MCF 10A (cell line): ENCODE measurements at regions not wholly inside any gene's neighbourhood (a gene's known extent, or its start where the extent isn't known, plus 50 kb on each side); places are given as distances from the start of the nearest gene placed in this dataset.

Experiments used
- BruUV-seq: library from RNA; stranded (reverse); fragments of 400-500 nt; replicated peaks from 2 replicates; lab custom pipeline; 2021; lab: Mats Ljungman, UMichigan
- CTCF ChIA-PET: fragments of 300-600 bp; sonication (Branson Sonifier 250); formaldehyde crosslinking; extraction: SDS; loops from one replicate; lab custom pipeline; 2021; ENCODE audit warnings: antibody characterized with exemption, inconsistent platforms; lab: Yijun Ruan, JAX
- POLR2A ChIA-PET: fragments of 300-600, 350-650 bp; sonication (Branson Sonifier 250); formaldehyde crosslinking; extraction: SDS; loops from one replicate; lab custom pipeline; 2020; ENCODE audit warnings: antibody characterized with exemption, inconsistent platforms; lab: Yijun Ruan, JAX
- DNase-seq: peaks from one replicate; pipeline ENCODE4 v3.0.0-alpha.2; 2018; ENCODE audit not compliant: unreplicated experiment
- H3K27ac Mint-ChIP-seq: one replicate; pipeline ENCODE4 v1.8.0; 2022; ENCODE audit warnings: mild to moderate bottlenecking, low read depth, mixed read lengths; ENCODE audit not compliant: unreplicated experiment
- H3K27me3 Mint-ChIP-seq: one replicate; pipeline ENCODE4 v1.8.0; 2022; ENCODE audit warnings: mixed read lengths; ENCODE audit not compliant: insufficient read depth, unreplicated experiment
- H3K36me3 Mint-ChIP-seq: one replicate; pipeline ENCODE4 v1.8.0; 2022; ENCODE audit warnings: mild to moderate bottlenecking, moderate library complexity, mixed read lengths; ENCODE audit not compliant: insufficient read depth, unreplicated experiment
- H3K4me1 Mint-ChIP-seq: one replicate; pipeline ENCODE4 v1.8.0; 2022; ENCODE audit warnings: mixed read lengths; ENCODE audit not compliant: insufficient read depth, unreplicated experiment
- H3K4me3 Mint-ChIP-seq: one replicate; pipeline ENCODE4 v1.8.0; 2022; ENCODE audit warnings: mild to moderate bottlenecking, moderate library complexity, mixed read lengths; ENCODE audit not compliant: unreplicated experiment
- H3K9me3 Mint-ChIP-seq: one replicate; pipeline ENCODE4 v1.8.0; 2022; ENCODE audit warnings: mixed read lengths; ENCODE audit not compliant: unreplicated experiment
- CTCF ChIP-seq: fragments of 200-600 bp; IDR thresholded peaks from one replicate; pipeline ENCODE4 v1.8.0; 2022; ENCODE audit warnings: antibody characterized with exemption, mild to moderate bottlenecking; ENCODE audit not compliant: unreplicated experiment
- intact Hi-C: fragments of 100-400 bp; cut with micrococcal nuclease; formaldehyde crosslinking; loops from 2 replicates; pipeline ENCODE4 v1.14.1; 2022

DNA sequence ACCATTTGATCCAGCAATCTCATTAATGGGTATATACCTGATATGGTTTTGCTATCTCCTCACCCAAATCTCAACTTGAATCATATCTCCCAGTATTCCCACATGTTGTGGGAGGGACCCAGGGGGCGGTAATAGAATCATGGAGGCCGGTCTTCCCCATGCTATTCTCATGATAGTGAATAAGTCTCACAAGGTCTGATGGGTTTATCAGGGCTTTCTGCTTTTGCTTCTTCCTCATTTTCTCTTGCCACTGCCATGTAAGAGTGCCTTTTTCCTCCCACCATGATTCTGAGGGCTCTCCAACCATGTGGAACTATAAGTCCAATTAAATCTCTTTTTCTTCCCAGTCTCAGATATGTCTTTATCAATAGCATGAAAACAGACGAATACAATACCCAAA lies 74.5 kb upstream of the APC start:
- Mint-ChIP-seq H3K4me3 (no peak overlapping the region), H3K27ac (no peak overlapping the region), H3K27me3 (peaks cover 23% of the 10 kb centered on the region), H3K9me3 (no peaks in the 10 kb centered on the region), H3K4me1 (no peaks in the 10 kb centered on the region), H3K36me3 (no peaks in the 10 kb centered on the region)
- intact Hi-C loops: no loop called here
- BruUV-seq: no TSS peak
- CTCF ChIA-PET: interaction anchor here (0.6 kb wide), 1 partner anchor 13 kb away, joined by 3 read pairs; no protein-coding TSS in a partner anchor
- POLR2A ChIA-PET: interaction anchor here (1.2 kb wide), 1 partner anchor 22 kb away, joined by 3 read pairs; no protein-coding TSS in a partner anchor
- no peak for DNase-seq
- no peak for TF ChIP-seq CTCF

GRCh38 chr5:112668016-112668415 lies 69.7 kb upstream of the APC start:
- no TSS peak for BruUV-seq
- no peak overlapping the region for H3K27ac Mint-ChIP-seq
- CTCF ChIA-PET: no interaction called here
- H3K36me3 Mint-ChIP-seq: no peaks in the 10 kb centered on the region
- TF ChIP-seq CTCF: no peak
- DNase-seq: peak; percentile 17
- H3K4me1 Mint-ChIP-seq: no peaks in the 10 kb centered on the region
- intact Hi-C loops: no loop called here
- no peaks in the 10 kb centered on the region for H3K27me3 Mint-ChIP-seq
- POLR2A ChIA-PET: no interaction called here
- H3K9me3 Mint-ChIP-seq: no peaks in the 10 kb centered on the region
- H3K4me3 Mint-ChIP-seq: no peak overlapping the region

GRCh38 chr5:112668911-112669310 lies 68.8 kb upstream of the APC start:
- POLR2A ChIA-PET: no interaction called here

DNA sequence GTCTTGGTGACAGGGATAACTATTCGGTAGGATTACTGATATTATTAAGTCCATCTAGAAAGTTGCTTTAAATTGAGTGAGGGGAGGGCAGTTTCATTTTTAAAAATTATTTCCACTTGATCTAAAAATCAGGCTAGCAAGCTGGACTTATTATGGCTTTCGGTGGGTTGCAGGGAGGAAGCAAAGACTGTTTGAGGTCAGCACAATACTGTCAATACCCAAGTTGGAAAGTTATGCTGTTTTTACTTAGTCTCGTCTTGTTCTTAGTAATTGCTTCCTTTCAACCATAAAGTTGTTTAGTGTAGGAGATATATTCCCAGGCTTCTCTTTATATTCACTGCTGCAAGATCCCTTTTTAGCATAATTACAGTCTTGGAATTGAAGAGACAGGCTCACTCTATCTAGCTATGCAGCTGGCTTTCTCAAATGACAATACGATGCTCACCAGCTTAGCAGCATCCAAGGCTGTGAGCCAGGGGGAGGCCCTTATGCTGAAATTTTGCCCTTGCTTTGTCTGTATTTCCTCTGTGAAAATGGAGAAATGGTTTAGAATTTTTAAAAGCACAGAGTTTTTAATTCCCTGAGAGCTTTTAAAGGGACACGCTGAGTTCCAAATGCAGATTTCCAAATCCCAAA lies 68.2 kb upstream of the APC start:
- ChIA-PET CTCF (interaction anchor here (0.8 kb wide), 1 partner anchor 1252 kb away, joined by 3 read pairs; no protein-coding TSS in a partner anchor), POLR2A (no interaction called here)
- Mint-ChIP-seq H3K27ac (no peak overlapping the region), H3K27me3 (peaks cover 10% of the 10 kb centered on the region), H3K4me3 (no peak overlapping the region), H3K4me1 (no peaks in the 10 kb centered on the region), H3K9me3 (no peaks in the 10 kb centered on the region), H3K36me3 (no peaks in the 10 kb centered on the region)
- intact Hi-C loops: no loop called here
- DNase-seq: no peak
- no TSS peak for BruUV-seq
- no peak for TF ChIP-seq CTCF

More at GRCh38 chr5:112668911-112669310, 68.8 kb upstream of the APC start:
- intact Hi-C loops: no loop called here
- no peak for DNase-seq
- Mint-ChIP-seq H3K4me1 (no peaks in the 10 kb centered on the region), H3K9me3 (no peaks in the 10 kb centered on the region), H3K4me3 (no peak overlapping the region), H3K27me3 (peaks cover 5% of the 10 kb centered on the region), H3K27ac (no peak overlapping the region), H3K36me3 (no peaks in the 10 kb centered on the region)
- CTCF ChIA-PET: no interaction called here
- BruUV-seq: no TSS peak
- no peak for TF ChIP-seq CTCF
